ENCODE measurements at regions not wholly inside any gene's neighbourhood (a gene's known extent, or its start where the extent isn't known, plus 50 kb on each side); places are given as distances from the start of the nearest gene placed in this dataset.

- Histone ChIP-seq H2AK5ac (ENCODE audit: insufficient read length, low read length) (no peak overlapping the region), H3K56ac (ENCODE audit: insufficient read length, low read depth, low read length) (no peak overlapping the region), H3T11ph (ENCODE audit: low read length) (no peak overlapping the region), H2AFZ (ENCODE audit: low read length) (no peak overlapping the region), H2BK5ac (ENCODE audit: insufficient read length, low read length) (no peak overlapping the region), H3K4ac (ENCODE audit: low read depth, low read length) (no peak overlapping the region), H3K14ac (ENCODE audit: insufficient read depth, low read length) (no peak overlapping the region), H3K4me1 (ENCODE audit: insufficient read depth, low read length) (peaks cover 2% of the 10 kb centered on the region; the same call in 1 of the 2 replicates), H3K23ac (ENCODE audit: insufficient read length, low read depth, low read length) (no peak overlapping the region), H4K5ac (ENCODE audit: insufficient read length, low read depth, low read length) (no peak overlapping the region), H3K9ac (ENCODE audit: extremely low read depth, insufficient read length, low read length) (no peak overlapping the region), H4K20me1 (ENCODE audit: control insufficient read depth, insufficient read depth, insufficient read length) (no peaks in the 10 kb centered on the region), H2BK120ac (ENCODE audit: low read depth, low read length, poor library complexity, severe bottlenecking) (no peak overlapping the region), H3K79me1 (ENCODE audit: insufficient read depth, low read depth, low read length, poor library complexity, severe bottlenecking) (no peaks in the 10 kb centered on the region), H3K27ac (ENCODE audit: insufficient read length, low read depth, low read length) (no peak overlapping the region), H3K4me2 (ENCODE audit: insufficient read depth, insufficient read length, low read length) (no peak overlapping the region), H2BK15ac (ENCODE audit: low read depth, low read length) (no peak overlapping the region), H3K18ac (ENCODE audit: insufficient read length, low read depth, low read length) (no peak overlapping the region), H4K8ac (replicated peaks; ENCODE audit: insufficient read length, low read depth, low read length) (no peak overlapping the region), H3K27me3 (ENCODE audit: insufficient read depth, low read length) (no peaks in the 10 kb centered on the region), H2BK12ac (ENCODE audit: insufficient read length, low read depth, low read length) (no peak overlapping the region), H2BK20ac (ENCODE audit: low read depth, low read length, poor library complexity, severe bottlenecking) (no peak overlapping the region), H3K9me3 (ENCODE audit: control insufficient read depth, low read depth, low read length) (no peaks in the 10 kb centered on the region), H3K23me2 (ENCODE audit: insufficient read length, low read depth, low read length, poor library complexity, severe bottlenecking) (no peaks in the 10 kb centered on the region), H4K91ac (ENCODE audit: insufficient read length, low read depth, low read length) (no peak overlapping the region), H3K79me2 (ENCODE audit: insufficient read depth, low read length) (no peaks in the 10 kb centered on the region)
- peaks cover 0 to 7% of the 10 kb centered on the region in 2 experiments; a peak in 2 of 4 replicates for H3K4me1 Mint-ChIP-seq
- no CpG with 5 or more reads among the region's 3 CpGs for WGBS (ENCODE audit: extremely low coverage, insufficient read length, low lambda C conversion rate)
- H3K4me3 Mint-ChIP-seq = no peak overlapping the region
- DNase-seq = no peak
- TF ChIP-seq CTCF (conservative IDR thresholded peaks at IDR 0.05) = no peak
- H3K27ac Mint-ChIP-seq = no peak overlapping the region
- H3K9me3 Mint-ChIP-seq = peaks cover 0 to 4% of the 10 kb centered on the region in 2 experiments; a peak in 2 of 5 replicates
- H3K27me3 Mint-ChIP-seq (ENCODE audit: low read depth) = no peaks in the 10 kb centered on the region
- peaks cover 0 to 5% (median 3%) of the 10 kb centered on the region in 3 experiments; a peak in 3 of 7 replicates for H3K36me3 Mint-ChIP-seq (ENCODE audit: insufficient read depth in 1 of 3, low read depth in 3 of 3)
Measured at GRCh38 chr2:203799908-203800307, 67.7 kb upstream of the CTLA4 start.

Data from H9 (cell line).